Hematopoietic multipotent progenitor cell treated with erythropoietin and hydrocortisone succinate and interleukin-3 and kit ligand, for 17 days (in vitro differentiated cells): ENCODE measurements at regions not wholly inside any gene's neighbourhood (a gene's known extent, or its start where the extent isn't known, plus 50 kb on each side); places are given as distances from the start of the nearest gene placed in this dataset.
"Not testable (repeated sequence)": the region's sequence is repeated elsewhere in the genome, so short reads cannot be mapped to it uniquely, and the experiment has no call there.

Experiments used
- DNase-seq: peaks from one replicate; pipeline ENCODE4 v3.0.0-alpha.2; 2015; ENCODE audit warnings: low spot score

GRCh38 chr3:26068890-26069289 is 279.0 kb downstream of the OXSM start:
- no peak for DNase-seq

- DNase-seq: no peak
These were observed 281.0 kb downstream of the OXSM start for GRCh38 chr3:26070854-26071253.

GRCh38 chr3:26074080-26074479 is 284.2 kb downstream of the OXSM start:
- no peak for DNase-seq

- no peak for DNase-seq
These were observed 288.6 kb downstream of the OXSM start for GRCh38 chr3:26078539-26078938.

- no peak for DNase-seq
These were observed 291.3 kb downstream of the OXSM start for GRCh38 chr3:26081166-26081565.

- no peak for DNase-seq
These were observed 291.9 kb downstream of the OXSM start for GRCh38 chr3:26081806-26082205.

GRCh38 chr3:26082911-26083310 is 293.0 kb downstream of the OXSM start:
- no peak for DNase-seq

- no peak for DNase-seq
These were observed 294.7 kb downstream of the OXSM start for GRCh38 chr3:26084629-26085028.

GRCh38 chr3:26087751-26088150 is 297.9 kb downstream of the OXSM start:
- no peak for DNase-seq

- DNase-seq: no peak
These were observed 299.4 kb downstream of the OXSM start for GRCh38 chr3:26089249-26089648.

GRCh38 chr3:26090589-26090988 is 300.7 kb downstream of the OXSM start:
- no peak for DNase-seq

GRCh38 chr3:26091096-26091495 is 301.2 kb downstream of the OXSM start:
- no peak for DNase-seq

- no peak for DNase-seq
These were observed 301.7 kb downstream of the OXSM start for GRCh38 chr3:26091626-26092025.

GRCh38 chr3:26097111-26097510 is 307.2 kb downstream of the OXSM start:
- not testable (repeated sequence) for DNase-seq

- DNase-seq: no peak
These were observed 309.8 kb downstream of the OXSM start for GRCh38 chr3:26099692-26100091.

GRCh38 chr3:26100176-26100575 is 310.3 kb downstream of the OXSM start:
- no peak for DNase-seq

GRCh38 chr3:26102376-26102775 is 312.5 kb downstream of the OXSM start:
- DNase-seq: no peak

GRCh38 chr3:26104851-26105251 is 315.0 kb downstream of the OXSM start:
- DNase-seq: no peak

GRCh38 chr3:26105261-26105660 is 315.4 kb downstream of the OXSM start:
- DNase-seq: no peak

- no peak for DNase-seq
These were observed 316.3 kb downstream of the OXSM start for GRCh38 chr3:26106228-26106627.

GRCh38 chr3:26108846-26109489 is 319.1 kb downstream of the OXSM start:
- no peak for DNase-seq

GRCh38 chr3:26114851-26115250 is 325.0 kb downstream of the OXSM start:
- no peak for DNase-seq

- no peak for DNase-seq
These were observed 328.3 kb downstream of the OXSM start for GRCh38 chr3:26118165-26118564.

- no peak for DNase-seq
These were observed 343.1 kb downstream of the OXSM start for GRCh38 chr3:26132942-26133341.

GRCh38 chr3:26141296-26141695 is 351.4 kb downstream of the OXSM start:
- no peak for DNase-seq
